ENCODE measurements at regions not wholly inside any gene's neighbourhood (a gene's known extent, or its start where the extent isn't known, plus 50 kb on each side); places are given as distances from the start of the nearest gene placed in this dataset.

DNA sequence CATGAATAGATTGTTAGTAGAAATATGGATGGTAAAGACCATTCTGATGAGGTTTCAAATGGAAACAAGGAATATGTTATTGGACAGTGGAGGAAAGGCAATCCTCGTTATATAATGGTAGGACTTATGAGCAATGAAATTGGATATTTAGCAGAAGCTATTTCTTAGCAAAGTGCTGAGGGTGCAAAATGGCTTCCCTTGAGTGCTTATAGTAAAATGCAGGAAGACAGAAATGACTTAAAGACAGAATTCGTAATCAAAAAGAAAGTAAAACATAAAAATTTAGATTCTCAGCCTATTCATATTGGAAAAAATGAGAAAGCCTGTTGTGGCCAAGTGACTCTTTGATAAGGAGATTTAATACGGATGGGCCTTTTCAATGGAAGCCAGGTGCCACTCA, 102.1 kb upstream of the ADRA1B start (continued):
- no peak for TF ChIP-seq ZNF384 (IDR thresholded peaks at IDR 0.05; ENCODE audit: borderline replicate concordance, low read depth, low read length)

DNA sequence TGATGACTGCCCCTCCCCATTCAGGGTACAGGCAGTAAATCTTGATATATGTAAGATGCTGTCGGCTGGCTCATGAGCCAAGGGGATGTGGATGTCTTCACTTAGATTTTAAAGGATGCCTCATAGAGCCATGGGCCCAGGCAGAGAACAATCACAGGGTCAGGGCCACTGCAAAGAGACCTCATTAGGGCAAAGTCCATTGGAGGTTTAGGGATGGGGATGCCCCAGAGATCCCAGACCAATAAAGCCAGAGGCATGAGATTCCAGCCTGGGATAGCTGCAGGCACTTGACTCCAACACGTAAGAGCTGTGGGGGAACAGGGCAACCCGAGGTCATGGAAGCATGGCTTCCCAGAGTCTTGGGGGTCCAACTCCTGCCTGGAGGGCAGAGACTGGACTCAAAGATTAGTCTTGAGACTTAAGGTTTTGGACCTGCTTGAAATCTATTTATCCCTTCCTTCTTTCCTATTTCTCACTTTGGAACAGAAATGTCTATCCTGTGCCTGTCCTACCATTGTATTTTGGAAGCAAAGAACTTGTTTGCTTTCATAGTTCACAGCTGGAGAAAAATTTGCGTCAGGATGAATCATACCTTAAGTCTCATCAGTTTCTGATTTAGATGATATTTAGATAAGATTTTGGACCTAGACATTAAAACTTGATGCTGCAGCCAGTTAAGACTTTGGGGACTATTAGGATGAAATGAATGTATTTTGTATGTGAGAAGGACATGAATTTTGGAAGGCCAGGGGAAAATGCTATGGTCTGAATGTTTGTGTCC, 101.3 kb upstream of the ADRA1B start:
- SMC1A ChIA-PET (ENCODE audit: uncharacterized antibody, unreplicated experiment) = interaction anchor here (1.2 kb wide), 1 partner anchor 287 kb away, joined by 3 read pairs; no protein-coding TSS in a partner anchor
- no peaks in the 10 kb centered on the region; a peak in 1 of 4 replicates for H3K27me3 ChIP-seq (replicated peaks in 1 of 2; ENCODE audit: control insufficient read depth in 2 of 2, insufficient read depth in 2 of 2, low read length in 1 of 2)
- no peak overlapping the region for H3K27ac ChIP-seq (ENCODE audit: control insufficient read depth, insufficient read depth)
- DNase-seq (ENCODE audit: low read depth, low spot score) (no peak), FAIRE-seq (no peak), ATAC-seq (no peak)
- BruUV-seq (replicated peaks) = no TSS peak
- CTCF ChIA-PET = no interaction called here
- WGBS (ENCODE audit: insufficient coverage, insufficient replicate concordance, low lambda C conversion rate, missing lambda C conversion rate) = 49% methylated on average over 4 of the region's 4 CpGs
- no peaks in the 10 kb centered on the region for H3K36me3 ChIP-seq (ENCODE audit: control insufficient read depth in 2 of 2, insufficient read depth in 2 of 2, low read length in 1 of 2)
- no peaks in the 10 kb centered on the region for H3K4me1 ChIP-seq (ENCODE audit: control insufficient read depth, insufficient read depth, low read length)
- H3K79me2 ChIP-seq (ENCODE audit: control insufficient read depth, insufficient read depth, low read length) = no peaks in the 10 kb centered on the region
- intact Hi-C loops (cut with micrococcal nuclease; ENCODE audit: unreplicated experiment) (no loop called here), in situ Hi-C loops (cut with MboI) (no loop called here)
- no peak overlapping the region for H2AFZ ChIP-seq (ENCODE audit: control insufficient read depth, low read depth, low read length)
- RAD21 ChIA-PET (ENCODE audit: unreplicated experiment) = no interaction called here
- POLR2A ChIA-PET = no interaction called here
- no peaks in the 10 kb centered on the region for H3K9me3 ChIP-seq (replicated peaks; ENCODE audit: control insufficient read depth, insufficient read depth, low read length)
- H4K20me1 ChIP-seq (ENCODE audit: control insufficient read depth, insufficient read depth) = no peaks in the 10 kb centered on the region
- H3K4me3 ChIP-seq = no peak overlapping the region
- no peak overlapping the region for H3K9ac ChIP-seq (ENCODE audit: control insufficient read depth, insufficient read depth, low read length)
- H3K4me2 ChIP-seq (ENCODE audit: control insufficient read depth, insufficient read depth) = no peak overlapping the region
- TF ChIP-seq SUZ12 (IDR thresholded peaks at IDR 0.05; ENCODE audit: unreplicated experiment) (no peak), ZSCAN29 (IDR thresholded peaks at IDR 0.05) (no peak), HCFC1 (IDR thresholded peaks at IDR 0.05; ENCODE audit: low read length) (no peak), MYB (IDR thresholded peaks at IDR 0.05; ENCODE audit: borderline replicate concordance, low read depth, low read length) (no peak), CBX3 (IDR thresholded peaks at IDR 0.05; ENCODE audit: borderline replicate concordance, low read depth) (no peak), CREM (IDR thresholded peaks at IDR 0.05; ENCODE audit: low read depth) (no peak), IKZF2 (IDR thresholded peaks at IDR 0.05) (no peak), SMARCA5 (IDR thresholded peaks at IDR 0.05) (no peak), TBL1XR1 (IDR thresholded peaks at IDR 0.05; ENCODE audit: low read depth, low read length) (no peak), ATF7 (IDR thresholded peaks at IDR 0.05; ENCODE audit: low read depth) (no peak), BCL11A (IDR thresholded peaks at IDR 0.05; ENCODE audit: low read depth, low read length) (no peak), JUNB (IDR thresholded peaks at IDR 0.05) (no peak)
- TF ChIP-seq, protein P1, sequence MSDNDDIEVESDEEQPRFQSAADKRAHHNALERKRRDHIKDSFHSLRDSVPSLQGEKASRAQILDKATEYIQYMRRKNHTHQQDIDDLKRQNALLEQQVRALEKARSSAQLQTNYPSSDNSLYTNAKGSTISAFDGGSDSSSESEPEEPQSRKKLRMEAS (IDR thresholded peaks at IDR 0.05; ENCODE audit: low read depth, low read length) = no peak
- TF ChIP-seq, protein P2, sequence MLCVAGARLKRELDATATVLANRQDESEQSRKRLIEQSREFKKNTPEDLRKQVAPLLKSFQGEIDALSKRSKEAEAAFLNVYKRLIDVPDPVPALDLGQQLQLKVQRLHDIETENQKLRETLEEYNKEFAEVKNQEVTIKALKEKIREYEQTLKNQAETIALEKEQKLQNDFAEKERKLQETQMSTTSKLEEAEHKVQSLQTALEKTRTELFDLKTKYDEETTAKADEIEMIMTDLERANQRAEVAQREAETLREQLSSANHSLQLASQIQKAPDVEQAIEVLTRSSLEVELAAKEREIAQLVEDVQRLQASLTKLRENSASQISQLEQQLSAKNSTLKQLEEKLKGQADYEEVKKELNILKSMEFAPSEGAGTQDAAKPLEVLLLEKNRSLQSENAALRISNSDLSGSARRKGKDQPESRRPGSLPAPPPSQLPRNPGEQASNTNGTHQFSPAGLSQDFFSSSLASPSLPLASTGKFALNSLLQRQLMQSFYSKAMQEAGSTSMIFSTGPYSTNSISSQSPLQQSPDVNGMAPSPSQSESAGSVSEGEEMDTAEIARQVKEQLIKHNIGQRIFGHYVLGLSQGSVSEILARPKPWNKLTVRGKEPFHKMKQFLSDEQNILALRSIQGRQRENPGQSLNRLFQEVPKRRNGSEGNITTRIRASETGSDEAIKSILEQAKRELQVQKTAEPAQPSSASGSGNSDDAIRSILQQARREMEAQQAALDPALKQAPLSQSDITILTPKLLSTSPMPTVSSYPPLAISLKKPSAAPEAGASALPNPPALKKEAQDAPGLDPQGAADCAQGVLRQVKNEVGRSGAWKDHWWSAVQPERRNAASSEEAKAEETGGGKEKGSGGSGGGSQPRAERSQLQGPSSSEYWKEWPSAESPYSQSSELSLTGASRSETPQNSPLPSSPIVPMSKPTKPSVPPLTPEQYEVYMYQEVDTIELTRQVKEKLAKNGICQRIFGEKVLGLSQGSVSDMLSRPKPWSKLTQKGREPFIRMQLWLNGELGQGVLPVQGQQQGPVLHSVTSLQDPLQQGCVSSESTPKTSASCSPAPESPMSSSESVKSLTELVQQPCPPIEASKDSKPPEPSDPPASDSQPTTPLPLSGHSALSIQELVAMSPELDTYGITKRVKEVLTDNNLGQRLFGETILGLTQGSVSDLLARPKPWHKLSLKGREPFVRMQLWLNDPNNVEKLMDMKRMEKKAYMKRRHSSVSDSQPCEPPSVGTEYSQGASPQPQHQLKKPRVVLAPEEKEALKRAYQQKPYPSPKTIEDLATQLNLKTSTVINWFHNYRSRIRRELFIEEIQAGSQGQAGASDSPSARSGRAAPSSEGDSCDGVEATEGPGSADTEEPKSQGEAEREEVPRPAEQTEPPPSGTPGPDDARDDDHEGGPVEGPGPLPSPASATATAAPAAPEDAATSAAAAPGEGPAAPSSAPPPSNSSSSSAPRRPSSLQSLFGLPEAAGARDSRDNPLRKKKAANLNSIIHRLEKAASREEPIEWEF (IDR thresholded peaks at IDR 0.05; ENCODE audit: insufficient replicate concordance, low read depth, low read length) = no peak
- TF ChIP-seq, protein P3, sequence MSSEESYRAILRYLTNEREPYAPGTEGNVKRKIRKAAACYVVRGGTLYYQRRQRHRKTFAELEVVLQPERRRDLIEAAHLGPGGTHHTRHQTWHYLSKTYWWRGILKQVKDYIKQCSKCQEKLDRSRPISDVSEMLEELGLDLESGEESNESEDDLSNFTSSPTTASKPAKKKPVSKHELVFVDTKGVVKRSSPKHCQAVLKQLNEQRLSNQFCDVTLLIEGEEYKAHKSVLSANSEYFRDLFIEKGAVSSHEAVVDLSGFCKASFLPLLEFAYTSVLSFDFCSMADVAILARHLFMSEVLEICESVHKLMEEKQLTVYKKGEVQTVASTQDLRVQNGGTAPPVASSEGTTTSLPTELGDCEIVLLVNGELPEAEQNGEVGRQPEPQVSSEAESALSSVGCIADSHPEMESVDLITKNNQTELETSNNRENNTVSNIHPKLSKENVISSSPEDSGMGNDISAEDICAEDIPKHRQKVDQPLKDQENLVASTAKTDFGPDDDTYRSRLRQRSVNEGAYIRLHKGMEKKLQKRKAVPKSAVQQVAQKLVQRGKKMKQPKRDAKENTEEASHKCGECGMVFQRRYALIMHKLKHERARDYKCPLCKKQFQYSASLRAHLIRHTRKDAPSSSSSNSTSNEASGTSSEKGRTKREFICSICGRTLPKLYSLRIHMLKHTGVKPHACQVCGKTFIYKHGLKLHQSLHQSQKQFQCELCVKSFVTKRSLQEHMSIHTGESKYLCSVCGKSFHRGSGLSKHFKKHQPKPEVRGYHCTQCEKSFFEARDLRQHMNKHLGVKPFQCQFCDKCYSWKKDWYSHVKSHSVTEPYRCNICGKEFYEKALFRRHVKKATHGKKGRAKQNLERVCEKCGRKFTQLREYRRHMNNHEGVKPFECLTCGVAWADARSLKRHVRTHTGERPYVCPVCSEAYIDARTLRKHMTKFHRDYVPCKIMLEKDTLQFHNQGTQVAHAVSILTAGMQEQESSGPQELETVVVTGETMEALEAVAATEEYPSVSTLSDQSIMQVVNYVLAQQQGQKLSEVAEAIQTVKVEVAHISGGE (CRISPR knock-in tag; IDR thresholded peaks at IDR 0.05) = no peak

Data from GM12878 (cell line).